SIG-M5 treated with dmso at 0.1 percent for 504 hours (cell line): ENCODE measurements at regions not wholly inside any gene's neighbourhood (a gene's known extent, or its start where the extent isn't known, plus 50 kb on each side); places are given as distances from the start of the nearest gene placed in this dataset.
"Not testable (repeated sequence)": the region's sequence is repeated elsewhere in the genome, so short reads cannot be mapped to it uniquely, and the experiment has no call there.

Experiments
- DNase-seq: peaks from one replicate; lab custom pipeline; 2025; ENCODE audit not compliant: unreplicated experiment; lab: John Stamatoyannopoulos, UW

- no peak for DNase-seq
Measured at GRCh38 chr19:30102239-30102638, 160.2 kb downstream of the URI1 start.

GRCh38 chr19:30102666-30103065, 160.6 kb downstream of the URI1 start:
- no peak for DNase-seq

GRCh38 chr19:30103981-30104380, 161.9 kb downstream of the URI1 start:
- no peak for DNase-seq

GRCh38 chr19:30105316-30105715, 163.3 kb downstream of the URI1 start:
- no peak for DNase-seq

- no peak for DNase-seq
Measured at GRCh38 chr19:30105727-30106126, 163.7 kb downstream of the URI1 start.

- no peak for DNase-seq
Measured at GRCh38 chr19:30106417-30107095, 164.5 kb downstream of the URI1 start.

- DNase-seq = no peak
Measured at GRCh38 chr19:30107251-30107650, 165.2 kb downstream of the URI1 start.

- no peak for DNase-seq
Measured at GRCh38 chr19:30109565-30109964, 167.5 kb downstream of the URI1 start.

- DNase-seq = no peak
Measured at GRCh38 chr19:30111021-30111855, 169.2 kb downstream of the URI1 start.

GRCh38 chr19:30112171-30112570, 170.1 kb downstream of the URI1 start:
- DNase-seq = no peak

GRCh38 chr19:30112666-30113065, 170.6 kb downstream of the URI1 start:
- no peak for DNase-seq

- no peak for DNase-seq
Measured at GRCh38 chr19:30113186-30113585, 171.1 kb downstream of the URI1 start.

GRCh38 chr19:30114095-30114494, 172.1 kb downstream of the URI1 start:
- DNase-seq = not testable (repeated sequence)

- DNase-seq = no peak
Measured at GRCh38 chr19:30115947-30116346, 173.9 kb downstream of the URI1 start.

GRCh38 chr19:30116530-30116929, 174.5 kb downstream of the URI1 start:
- no peak for DNase-seq

GRCh38 chr19:30116984-30117555, 175.0 kb downstream of the URI1 start:
- DNase-seq = no peak

- no peak for DNase-seq
Measured at GRCh38 chr19:30117636-30118145, 175.7 kb downstream of the URI1 start.

- no peak for DNase-seq
Measured at GRCh38 chr19:30118221-30118620, 176.2 kb downstream of the URI1 start.

- no peak for DNase-seq
Measured at GRCh38 chr19:30118760-30119159, 176.7 kb downstream of the URI1 start.

GRCh38 chr19:30119180-30119908, 177.3 kb downstream of the URI1 start:
- no peak for DNase-seq

- no peak for DNase-seq
Measured at GRCh38 chr19:30120860-30121484, 178.9 kb downstream of the URI1 start.
